Hepatocyte (in vitro differentiated cells): ENCODE measurements at regions not wholly inside any gene's neighbourhood (a gene's known extent, or its start where the extent isn't known, plus 50 kb on each side); places are given as distances from the start of the nearest gene placed in this dataset.

Experiments used
- EZH2 ChIP-seq: fragments of 200-600 bp; sonication (generic); IDR thresholded peaks from 2 replicates; pipeline ENCODE4 v1.6.1; 2016; ENCODE audit warnings: antibody characterized with exemption, mild to moderate bottlenecking, borderline replicate concordance
- EZH2phosphoT487 ChIP-seq: fragments of 200-600 bp; sonication (generic); IDR thresholded peaks from one replicate; pipeline ENCODE4 v1.6.1; 2018; ENCODE audit warnings: antibody characterized with exemption, mild to moderate bottlenecking, low read depth, moderate library complexity; ENCODE audit not compliant: unreplicated experiment, severe bottlenecking
- TF ChIP-seq, protein P1 (sequence below): fragments of 200-600 bp; sonication (generic); IDR thresholded peaks from 2 replicates; pipeline ENCODE4 v1.5.1; 2016; ENCODE audit warnings: antibody characterized with exemption, mild to moderate bottlenecking; ENCODE audit not compliant: poor library complexity

DNA sequence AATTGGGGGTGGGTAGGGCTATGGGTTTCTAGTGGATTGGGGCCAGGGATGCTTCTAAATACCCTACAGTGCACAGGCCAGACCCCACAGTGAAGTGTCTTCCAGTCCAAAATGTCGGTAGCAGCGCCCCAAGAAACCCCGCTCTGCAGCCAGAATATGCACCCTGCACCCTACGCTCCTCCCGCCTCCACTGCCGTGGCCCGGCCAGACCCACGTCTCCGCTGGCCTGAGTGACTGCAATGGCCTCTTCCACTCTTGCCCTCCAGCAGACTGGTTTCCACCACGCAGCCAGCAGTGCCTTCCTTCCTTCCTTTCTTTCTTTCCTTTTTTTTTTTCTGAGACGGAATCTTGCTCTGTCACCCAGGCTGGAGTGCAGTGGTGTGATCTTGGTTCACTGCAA is 91.4 kb upstream of the TAF1B start:
- TF ChIP-seq, protein P1, sequence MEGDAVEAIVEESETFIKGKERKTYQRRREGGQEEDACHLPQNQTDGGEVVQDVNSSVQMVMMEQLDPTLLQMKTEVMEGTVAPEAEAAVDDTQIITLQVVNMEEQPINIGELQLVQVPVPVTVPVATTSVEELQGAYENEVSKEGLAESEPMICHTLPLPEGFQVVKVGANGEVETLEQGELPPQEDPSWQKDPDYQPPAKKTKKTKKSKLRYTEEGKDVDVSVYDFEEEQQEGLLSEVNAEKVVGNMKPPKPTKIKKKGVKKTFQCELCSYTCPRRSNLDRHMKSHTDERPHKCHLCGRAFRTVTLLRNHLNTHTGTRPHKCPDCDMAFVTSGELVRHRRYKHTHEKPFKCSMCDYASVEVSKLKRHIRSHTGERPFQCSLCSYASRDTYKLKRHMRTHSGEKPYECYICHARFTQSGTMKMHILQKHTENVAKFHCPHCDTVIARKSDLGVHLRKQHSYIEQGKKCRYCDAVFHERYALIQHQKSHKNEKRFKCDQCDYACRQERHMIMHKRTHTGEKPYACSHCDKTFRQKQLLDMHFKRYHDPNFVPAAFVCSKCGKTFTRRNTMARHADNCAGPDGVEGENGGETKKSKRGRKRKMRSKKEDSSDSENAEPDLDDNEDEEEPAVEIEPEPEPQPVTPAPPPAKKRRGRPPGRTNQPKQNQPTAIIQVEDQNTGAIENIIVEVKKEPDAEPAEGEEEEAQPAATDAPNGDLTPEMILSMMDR: no peak
- TF ChIP-seq EZH2 (no peak), EZH2phosphoT487 (no peak)
